Activated T-cell treated with anti-CD3 and anti-CD28 coated beads, Interleukin-2, amount 50 U/mL, for 72 hours (primary cell): ENCODE measurements at regions not wholly inside any gene's neighbourhood (a gene's known extent, or its start where the extent isn't known, plus 50 kb on each side); places are given as distances from the start of the nearest gene placed in this dataset.
A peak's percentile ranks its signal among the peaks of the same experiment; 100 is the strongest.

Source experiments
- ATAC-seq, 2 donors: fragments of 150-1000 bp; cut with Tn5 transposase; replicated peaks in 1 of 2; 2 replicates each; pipeline ENCODE4 v1.10.0; 2021; ENCODE audit warnings: moderate library complexity in 2 of 2, mild to moderate bottlenecking in 1 of 2
- DNase-seq, 2 donors: peaks; one replicate each; pipeline ENCODE4 v3.0.0; 2021 to 2022; ENCODE audit warnings: mixed read lengths in 1 of 2
- H3K27ac Mint-ChIP-seq: one replicate; pipeline ENCODE4 v1.8.0; 2022; ENCODE audit warnings: mild to moderate bottlenecking, moderate library complexity, mixed read lengths
- H3K27me3 Mint-ChIP-seq: one replicate; pipeline ENCODE4 v1.8.0; 2022; ENCODE audit warnings: low read depth, mixed read lengths
- H3K36me3 Mint-ChIP-seq, 2 donors: one replicate each; pipeline ENCODE4 v1.8.0; 2022; ENCODE audit warnings: mixed read lengths in 2 of 2, mild to moderate bottlenecking in 1 of 2; ENCODE audit not compliant: insufficient read depth in 2 of 2
- H3K4me1 Mint-ChIP-seq: one replicate; pipeline ENCODE4 v1.8.0; 2022; ENCODE audit warnings: low read depth, mixed read lengths
- H3K4me3 Mint-ChIP-seq, 2 donors: one replicate each; pipeline ENCODE4 v1.8.0; 2022; ENCODE audit warnings: mild to moderate bottlenecking in 2 of 2, mixed read lengths in 2 of 2, moderate library complexity in 2 of 2
- H3K9me3 Mint-ChIP-seq, 2 donors: one replicate each; pipeline ENCODE4 v1.8.0; 2022; ENCODE audit warnings: mixed read lengths in 2 of 2

DNA sequence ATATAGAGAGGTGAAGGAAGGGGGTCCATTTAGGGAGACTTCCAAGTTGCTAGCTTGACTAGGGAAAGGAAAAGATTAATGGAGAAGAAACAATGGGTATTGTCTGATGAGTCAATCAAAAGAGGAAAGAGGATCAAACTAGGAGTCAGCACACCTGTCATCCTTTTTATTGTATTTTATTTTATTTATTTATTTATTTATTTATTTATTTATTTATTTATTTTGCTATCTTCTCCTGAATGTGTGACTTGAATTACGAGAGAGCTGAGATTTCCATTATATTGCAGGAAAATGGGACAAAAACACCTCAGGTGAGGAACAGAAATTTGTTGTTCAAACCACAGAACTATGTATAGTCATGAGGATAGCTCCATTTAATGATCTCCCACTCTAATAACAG lies 58.9 kb downstream of the NUDT11 start:
- Mint-ChIP-seq H3K27ac (no peak overlapping the region), H3K4me1 (no peaks in the 10 kb centered on the region), H3K27me3 (peaks cover 31% of the 10 kb centered on the region), H3K9me3 (peaks cover 0 to 2% of the 10 kb centered on the region in 2 donors), H3K36me3 (no peaks in the 10 kb centered on the region), H3K4me3 (no peak overlapping the region)
- no peak for DNase-seq
- no peak for ATAC-seq

DNA sequence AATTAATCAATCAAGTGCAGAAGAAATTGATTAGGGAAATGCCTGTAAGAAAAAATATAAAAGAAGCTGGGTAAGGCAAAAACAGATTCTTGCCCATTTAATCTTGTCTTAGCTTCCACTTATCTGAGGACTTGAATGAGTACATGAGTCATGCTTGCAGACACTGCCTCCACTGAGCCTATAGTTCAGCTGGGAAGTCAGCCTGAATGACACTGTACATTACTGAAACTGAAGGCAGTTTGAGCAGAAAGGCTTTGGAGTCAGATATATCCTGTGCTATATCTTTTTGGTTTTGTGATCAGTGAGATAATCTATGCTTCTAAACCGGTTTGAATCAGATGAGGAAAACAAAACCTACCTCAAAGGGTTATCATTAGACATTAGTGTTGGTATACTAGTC lies 61.3 kb downstream of the NUDT11 start:
- DNase-seq: no peak
- ATAC-seq: no peak
- no peak overlapping the region for H3K4me3 Mint-ChIP-seq
- no peak overlapping the region for H3K27ac Mint-ChIP-seq
- H3K4me1 Mint-ChIP-seq: no peaks in the 10 kb centered on the region
- no peaks in the 10 kb centered on the region for H3K36me3 Mint-ChIP-seq
- no peaks in the 10 kb centered on the region for H3K9me3 Mint-ChIP-seq
- peaks cover 20% of the 10 kb centered on the region for H3K27me3 Mint-ChIP-seq

DNA sequence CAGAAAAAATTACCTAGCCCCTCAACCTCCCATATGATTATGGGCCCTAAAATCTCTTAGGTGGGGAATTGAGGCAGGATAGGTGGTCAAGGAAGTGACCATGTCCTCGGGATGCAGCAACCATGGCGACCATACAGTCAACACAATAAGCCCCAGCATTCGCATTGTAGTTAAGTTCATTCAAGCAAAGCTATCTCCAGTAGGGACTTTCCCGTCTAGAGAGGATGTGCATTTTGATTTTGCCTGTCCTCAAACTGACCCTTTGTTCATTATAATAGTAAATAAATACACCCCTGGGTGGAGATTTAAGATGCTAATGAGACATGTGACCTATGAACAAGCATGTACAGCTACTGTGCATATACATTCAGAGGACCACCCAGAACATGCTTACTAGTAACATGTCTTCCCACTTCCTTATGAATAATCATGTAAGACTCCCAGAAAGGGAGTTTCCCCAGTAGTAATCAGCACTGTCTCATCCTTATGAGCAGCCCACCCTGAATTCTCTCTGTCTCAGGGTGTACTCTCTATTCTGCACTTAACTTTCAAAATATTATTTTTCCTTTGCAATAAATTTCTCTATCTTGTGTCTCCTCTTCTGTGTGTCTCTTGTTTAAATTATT lies 74.3 kb downstream of the NUDT11 start:
- DNase-seq (no peak), ATAC-seq (no peak)
- Mint-ChIP-seq H3K4me1 (peaks cover 8% of the 10 kb centered on the region), H3K36me3 (no peaks in the 10 kb centered on the region), H3K9me3 (no peaks in the 10 kb centered on the region), H3K27me3 (peaks cover 16% of the 10 kb centered on the region), H3K4me3 (no peak overlapping the region), H3K27ac (no peak overlapping the region)

DNA sequence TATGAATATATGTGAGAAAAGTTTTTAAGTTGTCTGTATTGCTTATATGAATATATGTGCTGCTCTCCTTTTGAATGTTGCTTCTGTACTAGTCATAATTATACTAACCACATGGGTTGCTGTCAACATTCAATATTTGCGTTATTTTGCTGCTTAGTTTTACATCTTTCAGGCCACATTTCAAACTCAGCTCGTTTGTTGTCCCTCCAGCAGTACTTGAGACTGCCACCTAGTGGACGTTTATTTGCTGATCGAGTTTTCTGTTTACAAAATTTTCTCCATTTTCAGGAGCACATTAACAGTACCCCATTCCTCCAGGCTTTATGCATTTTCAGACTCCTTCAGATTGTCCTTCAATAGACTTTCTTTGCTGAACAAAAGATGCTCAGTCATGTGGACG lies 75.8 kb downstream of the NUDT11 start:
- no peaks in the 10 kb centered on the region for H3K36me3 Mint-ChIP-seq

DNA sequence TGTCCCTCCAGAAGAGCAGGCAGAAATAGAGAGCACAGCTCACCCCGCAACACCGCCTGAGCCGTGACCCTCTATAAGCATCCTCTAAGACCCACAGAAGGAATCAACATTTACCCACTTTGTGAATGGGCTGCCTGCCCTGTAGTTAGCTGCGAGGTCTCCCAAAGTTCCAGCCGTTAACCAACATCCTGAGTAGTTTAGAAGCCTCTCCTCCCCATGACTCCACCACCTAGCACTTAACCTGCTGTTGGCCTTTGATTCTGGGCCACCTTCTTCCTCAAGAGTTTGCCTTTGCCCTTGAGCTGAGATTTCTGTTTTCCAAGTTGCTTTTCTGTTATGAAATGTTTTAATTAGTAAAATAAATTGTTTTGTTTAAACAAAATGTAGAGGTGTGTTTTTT lies 75.8 kb downstream of the NUDT10 start:
- H3K36me3 Mint-ChIP-seq: no peaks in the 10 kb centered on the region
- no peak for ATAC-seq
- no peak for DNase-seq
- no peak overlapping the region for H3K4me3 Mint-ChIP-seq
- no peaks in the 10 kb centered on the region for H3K9me3 Mint-ChIP-seq
- peaks cover 8% of the 10 kb centered on the region for H3K27me3 Mint-ChIP-seq
- H3K4me1 Mint-ChIP-seq: no peaks in the 10 kb centered on the region
- no peak overlapping the region for H3K27ac Mint-ChIP-seq

More for the DNA sequence above, 75.8 kb downstream of the NUDT11 start:
- Mint-ChIP-seq H3K9me3 (no peaks in the 10 kb centered on the region), H3K27ac (no peak overlapping the region), H3K27me3 (peaks cover 16% of the 10 kb centered on the region), H3K4me1 (peaks cover 8% of the 10 kb centered on the region), H3K4me3 (peak overlapping the region in 1 of 2 donors; percentile 31)
- DNase-seq (peak; percentile 27 to 32), ATAC-seq (peak; percentile 62 to 70)

DNA sequence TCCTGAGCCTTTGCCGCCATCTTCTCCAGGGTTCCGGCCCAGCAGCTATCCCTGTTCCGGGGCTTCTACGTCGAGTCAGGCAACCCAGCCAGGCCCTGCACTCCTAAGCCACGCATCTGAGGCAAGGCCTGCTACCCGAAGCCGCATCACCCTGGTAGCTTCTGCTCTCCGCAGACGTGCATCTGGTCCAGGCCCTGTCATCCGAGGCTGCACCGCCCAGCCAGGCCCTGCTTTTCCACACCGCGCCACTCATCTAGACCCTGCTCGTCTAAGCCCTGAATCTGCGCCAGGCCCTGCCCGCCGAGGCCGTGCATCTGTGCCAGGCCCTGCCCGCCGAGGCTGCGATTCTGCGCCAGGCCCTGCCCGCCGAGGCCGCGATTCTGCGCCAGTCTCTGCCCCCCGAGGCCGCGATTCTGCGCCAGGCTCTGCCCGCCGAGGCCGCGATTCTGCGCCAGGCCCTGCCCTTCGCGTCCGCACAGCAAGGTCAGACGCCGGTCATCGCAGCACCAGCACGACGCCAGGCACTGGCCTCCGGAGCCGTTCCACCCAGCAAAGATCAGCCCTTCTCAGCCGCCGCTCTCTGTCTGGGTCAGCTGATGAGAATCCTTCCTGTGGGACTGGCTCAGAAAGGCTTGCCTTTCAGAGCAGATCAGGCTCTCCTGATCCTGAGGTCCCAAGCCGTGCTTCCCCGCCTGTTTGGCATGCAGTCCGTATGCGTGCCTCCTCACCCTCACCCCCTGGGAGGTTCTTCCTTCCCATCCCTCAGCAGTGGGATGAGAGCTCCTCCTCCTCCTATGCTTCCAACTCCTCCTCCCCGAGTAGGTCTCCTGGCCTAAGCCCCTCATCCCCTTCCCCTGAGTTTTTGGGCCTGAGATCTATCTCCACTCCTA lies 75.1 kb downstream of the NUDT10 start:
- Mint-ChIP-seq H3K9me3 (no peaks in the 10 kb centered on the region), H3K27me3 (peaks cover 6% of the 10 kb centered on the region), H3K27ac (no peak overlapping the region), H3K4me3 (no peak overlapping the region), H3K36me3 (no peaks in the 10 kb centered on the region), H3K4me1 (no peaks in the 10 kb centered on the region)
- DNase-seq (no peak), ATAC-seq (no peak)

DNA sequence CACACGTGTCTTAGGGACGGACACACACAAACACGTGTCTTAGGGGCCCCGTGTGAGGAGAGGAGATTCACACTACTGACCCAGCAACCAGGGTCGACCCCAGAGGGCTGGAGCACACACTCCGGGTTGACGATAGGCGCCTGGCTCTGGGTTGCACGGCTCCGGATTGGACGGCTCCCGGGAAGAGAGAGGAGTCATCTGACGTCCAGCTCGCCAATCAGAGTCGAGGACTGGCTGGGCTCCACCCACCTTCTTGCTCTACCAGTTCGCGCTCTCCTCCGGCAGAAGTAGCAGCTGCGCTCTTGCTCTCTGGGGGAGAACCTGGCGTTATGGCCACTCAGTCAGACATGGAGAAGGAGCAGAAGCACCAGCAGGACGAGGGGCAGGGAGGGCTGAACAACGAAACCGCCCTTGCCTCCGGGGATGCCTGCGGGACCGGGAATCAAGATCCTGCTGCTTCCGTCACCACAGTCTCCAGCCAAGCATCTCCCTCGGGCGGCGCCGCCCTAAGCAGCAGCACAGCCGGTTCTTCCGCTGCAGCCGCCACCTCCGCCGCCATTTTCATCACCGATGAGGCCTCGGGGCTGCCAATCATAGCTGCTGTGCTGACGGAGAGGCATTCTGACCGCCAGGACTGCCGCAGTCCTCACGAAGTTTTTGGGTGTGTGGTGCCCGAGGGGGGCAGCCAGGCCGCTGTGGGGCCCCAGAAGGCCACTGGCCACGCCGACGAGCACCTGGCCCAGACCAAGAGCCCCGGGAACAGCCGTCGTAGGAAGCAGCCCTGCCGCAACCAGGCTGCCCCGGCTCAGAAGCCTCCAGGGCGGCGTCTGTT lies 74.3 kb downstream of the NUDT10 start:
- DNase-seq (no peak), ATAC-seq (no peak)
- H3K27me3 Mint-ChIP-seq: peaks cover 6% of the 10 kb centered on the region
- no peaks in the 10 kb centered on the region for H3K4me1 Mint-ChIP-seq
- H3K36me3 Mint-ChIP-seq: no peaks in the 10 kb centered on the region
- H3K4me3 Mint-ChIP-seq: no peak overlapping the region
- H3K27ac Mint-ChIP-seq: no peak overlapping the region
- H3K9me3 Mint-ChIP-seq: no peaks in the 10 kb centered on the region

DNA sequence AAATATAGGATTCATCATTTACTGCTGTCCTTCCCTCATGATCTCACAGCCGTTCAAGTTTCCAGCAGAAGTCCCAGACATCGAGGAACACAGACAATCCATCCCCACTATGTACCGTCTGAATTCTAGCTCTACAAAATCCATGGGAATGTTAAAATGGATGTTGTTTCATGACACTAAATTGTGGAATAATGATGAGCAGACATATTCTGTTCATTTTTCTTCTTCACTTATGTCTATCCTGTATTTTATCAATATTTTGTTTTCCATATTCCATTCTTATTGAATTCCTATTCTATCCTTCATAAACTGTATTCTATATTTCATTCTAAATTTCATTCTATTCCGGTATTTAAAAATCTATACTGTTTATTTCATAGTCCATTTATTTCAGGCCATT lies 71.8 kb downstream of the NUDT10 start:
- no peaks in the 10 kb centered on the region for H3K36me3 Mint-ChIP-seq
- H3K9me3 Mint-ChIP-seq: no peaks in the 10 kb centered on the region
- ATAC-seq (no peak), DNase-seq (no peak)
- H3K4me1 Mint-ChIP-seq: peaks cover 1% of the 10 kb centered on the region
- H3K27me3 Mint-ChIP-seq: peaks cover 6% of the 10 kb centered on the region
- H3K4me3 Mint-ChIP-seq: no peak overlapping the region
- no peak overlapping the region for H3K27ac Mint-ChIP-seq

DNA sequence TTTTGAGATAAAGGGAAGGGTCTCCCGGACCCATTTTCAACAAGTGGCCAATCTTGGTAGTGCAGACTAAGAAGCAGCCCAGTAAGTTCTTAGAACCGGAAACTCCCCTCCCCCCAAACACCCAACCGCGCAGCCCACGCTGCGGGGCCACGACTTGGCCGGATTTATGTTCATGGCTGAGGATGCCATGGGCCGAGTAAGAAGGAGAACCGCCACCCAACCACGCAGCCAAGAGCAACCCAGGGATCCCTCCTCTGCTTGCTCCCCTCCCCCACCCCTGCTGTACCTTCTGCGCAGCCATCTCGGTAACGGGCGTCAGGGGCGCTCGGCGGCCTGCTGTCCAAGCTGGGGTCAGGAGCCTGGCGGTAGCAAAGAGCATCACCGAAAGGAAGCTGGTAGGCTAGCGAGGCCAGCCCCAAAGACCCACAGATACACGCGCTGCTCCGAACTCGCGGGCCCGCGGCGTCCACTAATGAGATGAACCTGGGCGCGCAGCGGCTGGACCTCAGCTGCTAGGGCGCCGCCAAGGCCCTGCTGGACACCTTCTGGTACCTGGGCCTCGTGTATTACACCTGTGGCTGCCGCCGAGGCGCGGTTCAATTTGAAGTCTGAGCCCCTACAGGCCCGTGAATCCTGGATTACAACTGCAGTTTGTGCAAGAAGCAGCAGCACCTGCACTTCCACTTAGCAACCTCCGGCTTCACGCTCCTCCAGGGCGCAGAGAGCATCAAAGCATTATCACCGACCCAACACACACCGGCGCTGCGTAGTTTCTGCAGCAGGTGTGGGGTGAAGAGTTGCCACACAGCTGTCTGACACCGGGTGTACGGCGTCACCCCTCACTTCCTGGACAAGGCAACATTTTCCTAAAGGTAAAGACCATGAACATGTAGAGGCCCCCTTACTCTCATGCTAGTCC lies 63.4 kb downstream of the NUDT10 start:
- peaks cover 2 to 8% of the 10 kb centered on the region in 2 donors for H3K9me3 Mint-ChIP-seq
- H3K4me1 Mint-ChIP-seq: peaks cover 17% of the 10 kb centered on the region
- DNase-seq (peak; percentile 62 to 66), ATAC-seq (peak; percentile 78 to 81)
- peaks cover 4% of the 10 kb centered on the region for H3K27me3 Mint-ChIP-seq
- H3K4me3 Mint-ChIP-seq: peak overlapping the region; percentile 84 to 86
- H3K27ac Mint-ChIP-seq: peak overlapping the region; percentile 65
- peaks cover 0 to 8% of the 10 kb centered on the region in 2 donors for H3K36me3 Mint-ChIP-seq

DNA sequence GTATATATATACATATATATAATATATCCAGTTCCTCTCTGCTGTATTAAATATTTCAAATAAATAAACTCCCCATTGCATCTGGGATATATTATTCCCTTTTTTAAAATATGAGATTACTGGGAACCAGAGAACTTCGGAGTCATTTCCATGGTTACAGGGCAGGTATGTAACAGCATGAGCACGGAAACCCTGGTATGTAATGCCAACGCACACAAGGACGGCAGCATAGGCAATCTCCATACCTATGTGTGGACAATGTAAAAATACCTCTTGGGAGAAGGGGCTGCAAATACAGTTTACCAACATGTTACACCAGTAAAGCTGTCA lies 62.8 kb downstream of the NUDT10 start:
- Mint-ChIP-seq H3K9me3 (peaks cover 2 to 10% of the 10 kb centered on the region in 2 donors), H3K4me3 (peak overlapping the region; percentile 84 to 86), H3K27me3 (peaks cover 8% of the 10 kb centered on the region), H3K27ac (no peak overlapping the region), H3K36me3 (peaks cover 0 to 10% of the 10 kb centered on the region in 2 donors), H3K4me1 (peaks cover 17% of the 10 kb centered on the region)
- peak in 1 of 2 donors; percentile 21 for ATAC-seq
- DNase-seq: no peak
